ENCODE measurements at regions not wholly inside any gene's neighbourhood (a gene's known extent, or its start where the extent isn't known, plus 50 kb on each side); places are given as distances from the start of the nearest gene placed in this dataset.
"Not testable (repeated sequence)": the region's sequence is repeated elsewhere in the genome, so short reads cannot be mapped to it uniquely, and the experiment has no call there.

- H3K4me3 ChIP-seq = no peak overlapping the region
- no peak overlapping the region for H3K27ac ChIP-seq
- TF ChIP-seq Cebpa-rat (IDR thresholded peaks at IDR 0.05) = no peak
- no peaks in the 10 kb centered on the region for H3K4me1 ChIP-seq
- H3K36me3 ChIP-seq = no peaks in the 10 kb centered on the region
- no peaks in the 10 kb centered on the region for H4K20me1 ChIP-seq
- H3K9me3 ChIP-seq (replicated peaks in 1 of 11) = peaks cover 0 to 8% (median 0%) of the 10 kb centered on the region in 11 experiments; a peak in 3 of 22 replicates
- H3K4me2 ChIP-seq = no peak overlapping the region
- no peak overlapping the region for H3K9ac ChIP-seq
- no peaks in the 10 kb centered on the region for H3K27me3 ChIP-seq
These were observed 969.3 kb upstream of the ACO1 start for GRCh38 chr9:31415164-31415563.

GRCh38 chr9:31418419-31418818, 966.0 kb upstream of the ACO1 start:
- H3K36me3 ChIP-seq = no peaks in the 10 kb centered on the region
- no peak overlapping the region for H3K4me3 ChIP-seq
- peaks cover 0 to 8% (median 0%) of the 10 kb centered on the region in 11 experiments; a peak in 2 of 22 replicates for H3K9me3 ChIP-seq (replicated peaks in 1 of 11)
- H3K4me2 ChIP-seq = no peak overlapping the region
- H3K9ac ChIP-seq = no peak overlapping the region
- H4K20me1 ChIP-seq = no peaks in the 10 kb centered on the region
- no peaks in the 10 kb centered on the region for H3K27me3 ChIP-seq
- no peaks in the 10 kb centered on the region for H3K4me1 ChIP-seq
- no peak overlapping the region for H3K27ac ChIP-seq
- TF ChIP-seq Cebpa-rat (IDR thresholded peaks at IDR 0.05) = no peak

- not testable (repeated sequence) for H3K9me3 ChIP-seq (replicated peaks in 1 of 11); H4K20me1 ChIP-seq; H3K4me3 ChIP-seq; H3K36me3 ChIP-seq; H3K27me3 ChIP-seq; H3K27ac ChIP-seq; H3K4me2 ChIP-seq; H3K9ac ChIP-seq
- H3K4me1 ChIP-seq = peaks cover 0 to 12% (median 0%) of the 10 kb centered on the region in 10 experiments; a peak in 4 of 20 replicates
These were observed 940.6 kb upstream of the ACO1 start for GRCh38 chr9:31443630-31444457.

- Histone ChIP-seq H3K27me3 (no peaks in the 10 kb centered on the region), H3K27ac (no peak overlapping the region), H3K4me2 (peak overlapping the region in 3 of 11 experiments; percentile 8 to 40 (median 15); a peak in 1 of 22 replicates), H4K20me1 (no peaks in the 10 kb centered on the region), H3K9ac (no peak overlapping the region), H3K36me3 (no peaks in the 10 kb centered on the region), H3K4me1 (peaks cover 0 to 12% (median 0%) of the 10 kb centered on the region in 10 experiments; a peak in 4 of 20 replicates), H3K4me3 (no peak overlapping the region), H3K9me3 (replicated peaks in 1 of 11) (no peaks in the 10 kb centered on the region)
- no peak for TF ChIP-seq Cebpa-rat (IDR thresholded peaks at IDR 0.05)
These were observed 939.1 kb upstream of the ACO1 start for GRCh38 chr9:31445357-31445756.

- Histone ChIP-seq H3K4me2 (0 out of 22 replicates have a peak overlapping the region, but pooled peaks of 3 of the 11 experiments have one; percentile 8 to 40 (median 15)), H3K4me3 (no peak overlapping the region), H3K27ac (no peak overlapping the region)
These were observed 938.5 kb upstream of the ACO1 start for GRCh38 chr9:31445960-31446359.

GRCh38 chr9:31467075-31467474, 917.4 kb upstream of the ACO1 start:
- Histone ChIP-seq H3K27me3 (no peaks in the 10 kb centered on the region), H3K4me2 (no peak overlapping the region), H3K9ac (no peak overlapping the region), H3K4me3 (no peak overlapping the region), H4K20me1 (no peaks in the 10 kb centered on the region), H3K4me1 (no peaks in the 10 kb centered on the region), H3K9me3 (replicated peaks in 1 of 11) (peaks cover 0 to 7% (median 0%) of the 10 kb centered on the region in 11 experiments; a peak in 2 of 22 replicates), H3K36me3 (no peaks in the 10 kb centered on the region), H3K27ac (no peak overlapping the region)
- TF ChIP-seq Cebpa-rat (IDR thresholded peaks at IDR 0.05) = no peak

More at GRCh38 chr9:31445960-31446359, 938.5 kb upstream of the ACO1 start:
- H4K20me1 ChIP-seq = no peaks in the 10 kb centered on the region
- no peak overlapping the region for H3K9ac ChIP-seq
- H3K36me3 ChIP-seq = no peaks in the 10 kb centered on the region
- peaks cover 0 to 12% (median 0%) of the 10 kb centered on the region in 10 experiments; a peak in 4 of 20 replicates for H3K4me1 ChIP-seq
- no peaks in the 10 kb centered on the region for H3K27me3 ChIP-seq
- no peak for TF ChIP-seq Cebpa-rat (IDR thresholded peaks at IDR 0.05)
- H3K9me3 ChIP-seq (replicated peaks in 1 of 11) = no peaks in the 10 kb centered on the region

- Histone ChIP-seq H3K36me3 (no peaks in the 10 kb centered on the region), H3K4me1 (no peaks in the 10 kb centered on the region), H3K4me3 (no peak overlapping the region), H3K27ac (no peak overlapping the region), H3K9me3 (replicated peaks in 1 of 11) (peaks cover 0 to 7% (median 0%) of the 10 kb centered on the region in 11 experiments; a peak in 2 of 22 replicates), H3K9ac (no peak overlapping the region), H4K20me1 (no peaks in the 10 kb centered on the region), H3K27me3 (no peaks in the 10 kb centered on the region), H3K4me2 (no peak overlapping the region)
- no peak for TF ChIP-seq Cebpa-rat (IDR thresholded peaks at IDR 0.05)
These were observed 914.4 kb upstream of the ACO1 start for GRCh38 chr9:31470051-31470450.

- Histone ChIP-seq H3K27me3 (no peaks in the 10 kb centered on the region), H3K9me3 (replicated peaks in 1 of 11) (no peaks in the 10 kb centered on the region), H4K20me1 (no peaks in the 10 kb centered on the region), H3K9ac (no peak overlapping the region), H3K4me1 (no peaks in the 10 kb centered on the region), H3K27ac (no peak overlapping the region), H3K36me3 (no peaks in the 10 kb centered on the region), H3K4me3 (no peak overlapping the region), H3K4me2 (no peak overlapping the region)
- TF ChIP-seq Cebpa-rat (IDR thresholded peaks at IDR 0.05) = no peak
These were observed 913.4 kb upstream of the ACO1 start for GRCh38 chr9:31471010-31471409.

GRCh38 chr9:31486630-31487029, 897.8 kb upstream of the ACO1 start:
- TF ChIP-seq Cebpa-rat (IDR thresholded peaks at IDR 0.05) = no peak
- H3K36me3 ChIP-seq = no peaks in the 10 kb centered on the region

More at GRCh38 chr9:31486630-31487029, 897.8 kb upstream of the ACO1 start:
- no peaks in the 10 kb centered on the region for H3K4me1 ChIP-seq
- no peak overlapping the region for H3K9ac ChIP-seq
- H4K20me1 ChIP-seq = no peaks in the 10 kb centered on the region; a peak in 1 of 22 replicates
- H3K9me3 ChIP-seq (replicated peaks in 1 of 11) = no peaks in the 10 kb centered on the region
- no peak overlapping the region for H3K27ac ChIP-seq
- H3K27me3 ChIP-seq = no peaks in the 10 kb centered on the region
- H3K4me3 ChIP-seq = no peak overlapping the region
- H3K4me2 ChIP-seq = no peak overlapping the region
